Loucy (cell line): ENCODE measurements at regions not wholly inside any gene's neighbourhood (a gene's known extent, or its start where the extent isn't known, plus 50 kb on each side); places are given as distances from the start of the nearest gene placed in this dataset.

Experiments used
- CTCF ChIP-seq: fragments of 200-600 bp; sonication (generic); conservative IDR thresholded peaks from 2 replicates; pipeline ENCODE4 v1.5.1; 2014; ENCODE audit warnings: mild to moderate bottlenecking, antibody characterized with exemption, low read length
- EZH2phosphoT487 ChIP-seq: fragments of 200-600 bp; IDR thresholded peaks from 2 replicates; pipeline ENCODE4 v1.6.1; 2018; ENCODE audit warnings: antibody characterized with exemption, mild to moderate bottlenecking, moderate library complexity, borderline replicate concordance

- TF ChIP-seq CTCF (no peak), EZH2phosphoT487 (no peak)
These were observed 159.3 kb downstream of the MN1 start for GRCh38 chr22:27642104-27642800.
